Dedifferentiated amniotic fluid mesenchymal stem cell (primary cell): ENCODE measurements at regions not wholly inside any gene's neighbourhood (a gene's known extent, or its start where the extent isn't known, plus 50 kb on each side); places are given as distances from the start of the nearest gene placed in this dataset.

Source experiments
- DNase-seq: peaks from one replicate; pipeline ENCODE4 v3.0.0-alpha.2; 2016; ENCODE audit errors: extremely low spot score

DNA sequence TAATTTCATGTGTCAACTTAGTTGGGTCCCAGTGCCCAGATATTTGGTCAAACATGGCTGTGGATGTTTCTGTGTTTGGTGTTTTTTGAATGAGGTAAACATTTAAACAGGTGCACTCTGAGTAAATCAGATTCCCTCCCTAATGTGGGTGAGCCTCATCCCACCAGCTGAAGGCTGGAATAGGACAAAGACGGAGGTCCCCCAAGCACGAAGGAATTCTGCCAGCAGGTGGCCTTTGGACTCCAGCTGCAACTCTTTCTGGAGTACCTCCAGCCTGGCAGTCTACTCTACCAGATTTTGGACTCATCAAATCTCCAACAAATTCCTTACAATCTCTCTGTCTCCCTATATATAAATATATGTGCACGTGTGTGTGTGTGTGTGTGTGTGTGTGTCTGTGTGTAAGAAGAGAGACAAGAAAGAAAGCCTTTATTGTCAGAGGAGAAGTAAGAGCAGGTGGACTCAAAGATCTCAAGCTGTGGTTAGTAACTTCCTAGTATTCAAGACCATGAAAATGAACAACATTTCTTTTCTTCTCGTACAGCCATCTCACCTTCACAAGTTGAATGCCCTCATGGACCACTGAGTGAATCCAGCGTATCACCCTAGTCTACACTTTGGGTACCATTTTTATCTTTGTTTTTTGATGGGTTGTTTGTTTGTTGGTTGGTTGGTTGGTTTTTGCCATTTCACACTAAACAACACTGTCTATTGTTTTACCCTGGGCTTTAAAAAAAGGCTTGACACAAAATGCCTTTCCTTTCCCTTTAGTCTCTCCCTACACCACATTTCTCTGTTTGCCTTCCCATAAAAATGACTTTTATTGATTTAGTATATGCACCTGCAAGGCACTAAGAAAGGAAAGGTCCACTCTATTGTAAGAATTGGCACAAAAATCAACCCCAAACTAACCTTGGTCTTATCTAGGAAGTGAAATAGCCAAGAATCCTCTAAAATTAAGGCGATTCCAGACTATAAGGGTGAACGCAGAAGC, 118.7 kb downstream of the TENT4A start:
- DNase-seq: no peak

DNA sequence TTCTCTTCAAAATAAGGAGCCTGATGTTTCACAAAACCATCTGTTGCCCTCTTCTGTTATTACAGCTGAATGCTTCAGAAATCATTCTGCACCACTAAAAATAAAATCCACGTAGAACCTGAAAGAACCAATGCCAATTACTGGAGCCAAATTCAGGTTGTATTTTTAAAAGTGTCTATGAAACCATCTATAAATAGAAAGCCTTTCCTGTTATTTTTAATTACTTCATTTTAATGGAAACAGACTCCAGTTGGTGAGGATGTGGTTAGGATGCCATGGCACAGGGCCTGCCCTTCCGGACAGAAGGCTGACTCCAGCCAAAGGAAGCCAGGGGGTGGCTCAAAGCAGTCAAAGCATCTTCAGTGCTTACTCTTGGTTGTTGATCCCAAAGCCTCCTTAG, 119.8 kb downstream of the TENT4A start:
- DNase-seq: no peak

DNA sequence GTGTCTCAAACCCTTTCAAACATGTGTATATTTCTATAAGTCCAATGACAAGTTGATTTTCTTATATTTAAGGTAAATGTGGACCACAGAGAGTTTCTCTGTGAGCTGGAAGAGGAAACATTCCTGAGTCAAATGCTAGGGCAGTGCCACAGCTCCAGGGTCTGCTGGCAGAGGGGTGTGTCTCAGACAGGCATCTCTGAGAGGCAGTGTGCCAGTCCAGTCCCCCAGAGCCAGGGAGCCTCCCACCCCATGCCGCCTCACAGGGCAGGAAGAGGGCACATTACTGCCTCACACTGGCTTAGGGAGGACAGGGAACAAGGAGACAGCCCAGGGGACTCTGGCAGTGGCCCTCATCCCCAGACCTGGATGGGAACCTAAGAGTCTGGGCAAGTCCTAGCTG, 120.2 kb downstream of the TENT4A start:
- no peak for DNase-seq

DNA sequence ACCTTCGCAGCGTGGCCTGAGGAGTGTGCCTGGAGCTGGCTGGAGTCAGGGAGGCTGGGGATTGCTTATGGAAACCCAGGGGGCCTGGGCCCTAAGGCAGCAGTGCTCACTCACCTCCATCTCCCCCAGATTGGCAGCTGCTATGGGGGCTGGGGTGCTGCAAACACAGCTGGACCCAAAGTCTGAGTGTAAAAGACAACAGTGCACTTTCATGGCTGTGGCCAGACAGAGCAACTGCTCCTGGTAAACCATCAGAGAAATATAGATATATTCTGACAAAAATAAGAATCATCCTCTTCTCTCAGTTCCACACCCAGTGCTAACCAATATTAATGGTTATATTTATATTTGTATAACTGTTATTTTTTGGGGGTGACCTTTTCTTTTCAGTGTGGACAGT, 123.9 kb downstream of the TENT4A start:
- no peak for DNase-seq

DNA sequence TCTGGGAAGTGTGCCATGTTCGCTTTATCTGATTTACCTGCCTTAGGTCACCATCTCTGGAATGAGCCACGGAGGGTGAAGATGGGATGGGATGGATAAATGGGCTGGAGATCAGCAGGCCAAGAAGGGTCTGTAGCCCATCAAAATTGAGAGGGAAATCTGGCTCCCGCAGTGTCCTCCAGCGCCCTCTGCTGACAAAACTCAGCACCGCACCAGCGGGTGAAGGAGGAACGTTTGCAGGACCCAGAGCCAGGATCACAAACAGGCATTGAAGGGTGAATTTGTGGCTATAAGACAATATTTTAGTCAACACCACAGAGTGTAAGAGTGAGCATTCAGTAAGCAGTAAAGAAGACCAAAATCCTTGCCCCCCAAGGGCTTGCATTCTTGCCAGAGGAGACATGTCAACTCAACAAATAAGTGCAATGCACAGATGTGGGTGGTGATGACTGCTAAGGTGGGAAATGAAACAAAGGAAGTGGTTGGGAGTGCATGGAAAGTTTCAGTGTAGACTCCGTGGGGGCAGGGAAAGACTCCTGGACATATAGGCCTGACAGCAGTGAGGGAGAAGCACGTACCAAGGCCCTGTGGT, 124.4 kb downstream of the TENT4A start:
- DNase-seq: no peak

DNA sequence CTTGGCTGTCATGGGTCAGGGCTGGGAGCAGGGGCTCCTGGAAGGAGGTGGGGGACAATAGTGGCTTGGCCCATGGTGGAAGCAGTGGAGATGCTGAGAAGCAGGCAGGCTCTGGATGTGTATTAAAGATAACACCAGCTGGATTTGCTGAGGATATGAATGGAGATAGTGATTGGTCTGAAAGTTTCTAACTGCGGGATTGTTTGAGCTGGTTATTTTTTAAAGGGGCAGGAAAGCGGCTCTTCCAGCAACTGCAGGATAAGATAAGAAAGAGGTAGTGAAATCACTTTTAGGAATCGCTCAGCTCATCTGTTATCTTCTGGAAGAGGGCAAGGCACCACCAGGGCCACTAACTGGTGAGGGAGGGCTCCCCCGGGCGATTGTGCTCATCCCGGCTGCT, 125.5 kb downstream of the TENT4A start:
- DNase-seq: no peak

DNA sequence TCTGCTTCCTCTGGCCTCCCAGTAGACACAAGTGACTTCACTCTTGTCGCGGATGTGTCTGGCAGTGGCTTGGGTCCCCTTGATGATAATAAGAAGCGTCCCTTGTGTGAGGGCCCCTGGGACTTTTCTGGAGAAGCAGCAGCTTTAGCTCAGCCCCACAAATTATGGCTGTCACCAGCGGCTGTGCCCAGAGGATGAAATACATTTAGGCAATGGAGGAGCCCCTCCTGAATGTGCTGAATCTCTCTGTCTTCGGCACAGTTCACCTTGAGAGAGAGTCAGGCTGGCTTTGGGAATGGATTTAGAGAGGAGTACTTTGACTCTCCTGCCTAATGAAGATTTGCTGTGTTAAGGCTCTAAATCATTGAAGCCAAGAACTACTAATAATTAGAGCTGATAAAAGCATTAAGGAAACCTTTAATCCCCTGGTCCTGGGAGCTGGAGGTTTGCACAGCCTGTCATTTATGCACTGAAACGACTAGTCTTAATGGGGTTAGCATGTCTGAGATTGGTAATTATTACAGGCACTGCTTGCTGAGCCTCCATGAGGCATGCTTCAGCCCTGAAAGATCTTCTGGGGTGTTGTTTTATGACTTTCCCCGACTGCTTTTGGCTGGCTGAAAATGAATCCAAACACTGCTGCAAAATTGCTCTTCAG, 127.0 kb downstream of the TENT4A start:
- DNase-seq: no peak

DNA sequence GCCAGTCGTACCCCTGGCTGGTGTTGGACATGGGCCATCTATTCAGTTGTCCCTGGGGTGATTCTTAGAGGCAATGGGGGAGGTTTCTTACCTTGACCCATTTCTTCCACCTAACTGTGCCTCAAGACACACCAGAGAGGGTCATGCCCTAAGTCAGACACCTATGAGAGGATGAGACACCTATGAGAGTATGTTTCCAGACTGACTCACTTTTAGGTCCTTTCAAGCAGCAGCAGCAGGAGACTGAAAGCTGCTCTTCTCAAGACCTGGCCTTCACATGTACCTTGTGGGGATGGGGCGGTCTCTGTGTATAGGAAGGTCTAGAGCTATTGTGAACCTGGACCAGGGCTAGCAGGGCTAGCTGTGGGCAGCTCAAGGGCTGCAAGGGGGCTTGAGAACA, 130.1 kb downstream of the TENT4A start:
- DNase-seq: no peak

DNA sequence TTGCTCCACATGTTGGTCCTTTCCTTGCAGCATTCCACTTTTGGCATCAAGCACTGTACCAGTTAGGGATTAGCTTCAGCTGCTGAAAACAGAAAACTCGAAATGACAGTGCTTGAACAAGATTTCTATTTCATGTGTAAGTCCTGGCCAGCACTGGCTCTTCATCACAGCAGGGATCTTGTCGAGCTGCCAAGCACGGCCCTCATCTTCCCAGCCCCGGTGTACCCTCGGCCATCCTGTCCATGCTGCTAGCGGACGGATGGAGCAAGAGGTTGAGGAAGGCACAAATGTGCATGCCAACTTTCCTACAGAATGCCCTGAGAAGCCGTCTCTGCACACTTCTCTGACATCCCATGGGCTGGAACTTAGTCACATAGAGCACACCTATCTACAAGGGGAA, 130.6 kb downstream of the TENT4A start:
- no peak for DNase-seq

DNA sequence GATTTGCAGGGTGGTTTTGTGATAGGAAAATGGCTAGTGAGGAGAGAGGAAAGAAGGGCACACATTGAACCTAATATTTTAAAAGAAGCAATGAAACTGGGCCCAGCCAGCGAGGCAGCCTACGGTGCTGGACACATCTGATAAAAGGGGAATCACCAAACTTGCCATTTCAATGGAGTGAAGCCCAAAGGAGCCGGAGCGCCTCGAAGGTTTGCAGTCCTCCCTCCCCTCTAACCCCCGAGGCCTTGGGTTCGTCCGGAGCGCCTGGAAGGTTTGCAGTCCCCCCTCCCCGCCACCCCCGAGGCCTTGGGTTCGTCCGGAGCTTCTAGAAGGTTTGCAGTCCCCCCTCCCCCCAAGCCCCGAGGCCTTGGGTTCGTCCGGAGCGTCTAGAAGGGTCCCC, 132.6 kb downstream of the TENT4A start:
- no peak for DNase-seq

DNA sequence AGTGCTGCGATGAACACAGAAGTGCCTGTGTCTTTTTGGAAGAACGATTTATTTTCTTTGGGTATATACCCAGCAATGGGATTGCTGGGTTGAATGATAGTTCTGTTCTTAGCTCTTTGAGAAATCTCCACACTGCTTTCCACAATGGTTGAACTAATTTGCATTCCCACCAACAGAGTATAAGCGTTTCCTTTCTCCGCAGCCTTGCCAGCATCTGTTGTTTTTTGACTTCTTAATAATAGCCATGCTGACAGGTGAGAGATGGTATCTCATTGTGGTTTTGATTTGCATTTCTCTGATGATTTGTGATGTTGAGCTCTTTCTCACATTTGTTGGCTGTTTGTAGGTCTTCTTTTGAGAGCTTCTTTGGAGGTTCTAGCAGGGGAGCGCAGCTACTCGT, 134.6 kb downstream of the TENT4A start:
- no peak for DNase-seq

DNA sequence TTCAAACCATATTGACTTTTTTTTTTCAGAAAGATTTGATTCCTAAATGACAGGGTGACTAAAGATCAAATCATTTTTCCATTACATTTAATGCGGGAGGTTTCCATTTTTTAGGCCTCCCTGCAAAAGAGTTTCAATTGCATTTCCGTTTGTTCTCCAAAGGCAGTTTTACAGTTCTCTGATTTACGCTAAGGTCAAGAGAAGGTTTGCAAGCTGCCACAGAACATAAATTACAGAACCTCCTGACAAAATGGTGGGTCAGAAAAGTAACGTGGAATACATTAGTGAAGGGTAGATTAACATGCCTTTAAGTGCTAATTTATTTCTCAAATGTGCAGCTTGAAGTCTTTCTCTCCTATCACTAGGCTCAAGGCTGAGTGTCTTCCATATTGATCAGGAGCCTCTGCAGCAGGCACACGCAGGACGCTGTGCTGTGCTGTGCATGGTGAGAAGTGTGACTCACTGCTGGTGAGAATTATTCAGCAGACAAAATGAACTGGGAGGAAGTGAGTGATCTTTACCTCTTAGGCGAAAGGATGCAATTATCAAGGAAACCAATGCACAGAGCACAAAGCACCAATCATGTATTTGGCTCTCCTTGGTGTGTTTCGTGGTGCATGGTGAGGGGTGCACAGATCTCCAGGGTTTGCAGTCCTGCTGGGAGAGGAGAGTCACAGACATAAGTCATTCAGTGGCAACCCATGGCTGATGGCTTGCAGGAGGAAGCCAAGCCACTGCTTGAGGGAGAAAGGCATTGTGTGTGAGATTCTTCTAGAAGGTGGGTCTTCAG, 136.3 kb downstream of the TENT4A start:
- no peak for DNase-seq

DNA sequence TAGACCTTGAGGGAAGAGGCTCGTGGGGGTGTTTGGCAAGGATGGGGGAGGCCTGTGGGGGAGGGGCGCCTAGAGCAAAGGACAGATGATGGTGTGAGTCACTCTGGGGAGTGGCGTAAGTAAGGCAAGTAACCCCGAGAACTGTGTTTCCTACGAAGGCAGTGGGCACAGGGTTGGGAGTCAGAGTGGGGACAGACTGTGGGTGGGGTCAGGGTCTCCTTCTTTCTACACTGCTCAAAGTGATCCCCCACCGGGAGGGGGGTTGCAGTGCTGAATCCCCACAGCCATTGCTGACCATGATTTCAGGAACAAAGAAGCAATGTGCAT, 136.8 kb downstream of the TENT4A start:
- no peak for DNase-seq

DNA sequence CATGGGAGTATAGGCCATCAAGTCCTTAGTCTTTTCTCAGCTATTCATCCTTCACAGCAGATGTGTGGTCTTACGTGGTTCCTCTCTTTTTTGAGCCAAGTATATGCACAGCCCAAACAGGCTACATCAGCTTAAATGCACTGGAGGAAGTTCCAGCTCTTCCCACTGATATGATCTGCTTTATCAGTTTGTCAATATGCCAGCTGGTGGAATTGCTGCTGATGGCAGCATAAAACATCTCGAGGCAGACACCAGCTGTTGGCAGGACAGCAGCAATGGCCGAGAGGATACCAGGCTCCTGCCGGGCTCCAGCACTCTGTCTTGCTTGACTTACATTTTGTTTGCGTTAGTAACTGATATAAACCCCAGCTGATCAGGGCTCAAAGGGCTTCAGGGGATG, 143.4 kb downstream of the TENT4A start:
- no peak for DNase-seq

DNA sequence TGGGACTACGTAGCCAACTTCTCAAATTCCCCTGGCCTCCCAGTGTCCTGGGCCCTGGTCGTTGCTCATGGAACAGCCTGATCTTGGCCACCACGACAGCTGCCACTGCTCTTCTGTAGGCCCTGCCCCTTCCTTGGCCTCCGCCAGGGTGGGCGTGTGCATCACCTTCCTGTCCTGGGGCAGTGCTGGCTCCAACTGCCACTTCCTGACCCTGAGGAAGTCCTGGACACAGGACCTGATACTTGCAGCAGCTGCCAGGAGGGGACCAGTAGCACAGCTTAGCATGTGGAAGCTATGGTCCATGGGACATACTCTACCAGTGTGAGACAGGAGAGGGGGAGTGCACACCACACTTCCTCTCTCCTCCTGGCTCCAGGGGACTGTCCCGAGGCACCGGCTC, 145.2 kb downstream of the TENT4A start:
- no peak for DNase-seq

DNA sequence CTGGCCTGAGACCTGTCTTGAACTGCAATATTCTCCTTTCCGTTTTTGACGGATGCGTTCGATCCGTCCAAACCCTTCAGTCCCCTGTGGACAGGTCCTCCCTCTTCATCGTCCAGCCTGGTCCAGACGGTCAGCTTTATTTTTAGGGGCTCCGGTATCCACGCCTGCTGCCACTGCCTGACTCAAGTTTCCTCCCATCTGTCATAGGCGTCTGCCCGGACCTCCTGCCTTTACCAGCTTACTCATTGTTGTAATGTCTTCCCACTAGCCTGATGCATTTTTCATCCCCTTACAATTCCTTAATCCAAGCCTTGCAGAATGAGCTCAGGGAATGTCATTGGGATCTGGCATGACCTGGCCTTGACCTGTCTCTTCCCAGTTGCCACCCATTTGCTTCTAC, 145.8 kb downstream of the TENT4A start:
- no peak for DNase-seq

DNA sequence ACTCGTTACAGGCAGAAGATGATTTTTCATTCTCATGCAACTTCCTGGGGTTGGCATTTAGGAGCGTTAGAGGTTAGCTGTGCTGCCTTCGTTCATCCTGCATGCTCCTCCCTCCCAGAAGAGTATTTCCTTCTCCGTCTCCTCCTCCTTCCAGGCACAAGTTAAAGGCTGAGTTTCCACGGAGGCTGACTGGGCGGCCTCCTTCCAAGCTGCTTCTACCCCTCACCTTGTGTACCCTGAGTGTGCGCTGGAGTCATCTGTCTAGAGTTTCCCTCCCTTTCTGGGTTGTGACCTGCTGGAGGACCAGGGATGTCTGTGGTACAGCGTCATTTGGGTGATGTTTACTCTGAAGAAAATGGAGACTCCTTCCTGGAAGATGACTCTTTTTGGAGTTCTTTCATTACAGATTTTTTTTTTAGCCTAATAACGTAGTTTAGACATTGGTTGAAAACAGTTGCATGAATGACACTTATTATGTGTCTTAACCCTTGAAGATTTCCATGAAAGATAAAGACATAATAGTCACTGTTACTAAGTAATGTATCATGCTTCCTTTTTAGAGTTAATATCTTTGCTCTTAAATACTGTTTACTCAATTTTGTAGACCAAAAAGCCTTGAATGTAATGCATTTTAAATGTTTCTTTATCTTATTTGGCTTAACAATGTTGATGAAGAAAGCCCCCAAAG, 146.9 kb downstream of the TENT4A start:
- DNase-seq: no peak

DNA sequence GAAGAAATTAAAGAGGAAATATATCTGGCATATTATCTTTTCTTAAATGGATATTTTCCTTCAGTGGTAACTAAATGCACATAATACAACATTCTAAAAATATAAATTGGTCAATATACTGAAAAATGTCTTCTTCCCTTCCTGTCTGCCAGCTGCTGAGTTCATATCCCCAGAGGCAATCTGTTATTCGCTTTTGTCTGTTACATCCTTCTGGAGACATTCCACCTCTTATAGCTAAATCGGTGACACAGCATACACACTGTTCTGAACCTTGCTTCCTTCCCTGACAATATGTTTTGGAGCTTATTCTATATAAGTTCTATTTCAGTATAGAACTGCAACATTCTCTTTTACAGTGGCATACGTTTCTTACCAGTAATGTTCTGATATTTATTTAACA, 147.8 kb downstream of the TENT4A start:
- no peak for DNase-seq

DNA sequence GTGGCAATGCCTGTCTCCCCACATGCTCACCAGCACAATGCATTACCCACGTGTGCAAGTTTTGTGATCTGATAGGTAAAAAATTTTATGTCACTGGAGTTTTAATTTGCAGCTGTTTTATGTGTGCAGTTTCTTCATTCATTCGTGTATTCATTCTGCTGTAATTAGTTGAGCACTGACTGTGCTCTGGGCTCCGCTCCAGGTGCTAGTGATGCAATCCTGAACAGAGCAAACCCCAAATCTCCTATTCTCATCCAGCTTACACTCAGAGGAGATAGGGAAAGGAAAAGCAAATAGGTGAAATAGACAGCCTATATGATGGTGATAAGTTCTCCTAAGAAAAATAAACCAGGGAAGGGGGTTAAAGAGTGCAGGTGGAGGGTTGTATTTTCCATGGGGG, 148.4 kb downstream of the TENT4A start:
- no peak for DNase-seq

DNA sequence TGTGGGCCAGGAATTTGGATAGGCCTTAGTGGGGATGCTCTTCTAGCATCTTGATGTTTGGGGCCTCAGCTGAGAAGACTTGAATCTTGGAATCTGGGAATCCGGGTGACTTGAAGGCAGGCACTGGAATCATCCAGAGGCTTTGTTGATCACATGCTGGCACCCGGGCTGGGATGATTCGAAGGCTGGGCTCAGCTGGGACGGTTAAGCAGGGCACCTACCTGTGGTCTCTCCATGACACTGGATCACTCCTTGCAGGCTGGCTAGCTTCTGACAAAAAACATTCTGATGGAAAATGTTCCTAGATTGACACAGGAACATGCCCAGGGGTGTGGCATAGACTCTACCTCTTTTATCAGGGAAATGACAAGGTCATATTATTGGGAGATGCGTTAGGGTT, 149.1 kb downstream of the TENT4A start:
- no peak for DNase-seq

DNA sequence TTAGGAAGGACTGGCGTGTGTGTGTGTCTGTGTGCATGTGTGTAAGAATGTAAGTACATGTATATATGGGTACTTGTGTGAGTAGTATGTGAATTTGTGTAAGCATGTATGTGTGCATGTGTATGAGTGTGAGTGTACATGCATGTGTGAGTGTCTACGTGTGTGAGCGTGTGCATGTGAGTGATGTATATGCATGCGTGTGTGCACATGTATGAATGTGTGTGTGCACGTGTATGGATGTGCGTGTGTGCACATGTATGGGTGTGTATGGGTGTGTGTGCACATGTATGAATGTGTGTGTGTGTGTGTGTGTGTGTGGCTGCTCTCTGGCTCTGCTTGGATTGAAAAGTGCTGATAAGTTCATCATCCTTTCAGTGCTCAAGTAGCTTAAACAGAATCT, 154.5 kb downstream of the TENT4A start:
- no peak for DNase-seq

DNA sequence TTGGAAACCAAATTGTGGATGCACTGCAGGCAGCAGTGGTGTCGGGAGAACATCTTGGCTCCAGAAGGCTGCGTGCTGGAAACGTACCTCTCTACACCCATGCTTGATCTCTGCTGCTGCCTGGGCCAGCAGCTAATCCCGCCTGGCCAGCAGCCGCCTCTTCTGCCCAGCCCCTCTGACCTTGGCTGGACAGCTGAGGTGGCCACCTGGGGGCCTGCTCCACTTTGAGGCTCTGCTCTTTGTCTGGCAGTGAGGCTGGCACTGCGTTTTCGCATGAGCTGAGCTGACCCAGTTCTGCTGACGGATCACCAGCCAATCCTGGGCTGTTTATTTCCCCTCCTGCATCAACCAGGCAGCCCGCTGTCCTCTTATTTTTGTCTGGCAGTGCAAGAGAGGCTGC, 154.9 kb downstream of the TENT4A start:
- no peak for DNase-seq
